ENCODE measurements at regions not wholly inside any gene's neighbourhood (a gene's known extent, or its start where the extent isn't known, plus 50 kb on each side); places are given as distances from the start of the nearest gene placed in this dataset.

DNA sequence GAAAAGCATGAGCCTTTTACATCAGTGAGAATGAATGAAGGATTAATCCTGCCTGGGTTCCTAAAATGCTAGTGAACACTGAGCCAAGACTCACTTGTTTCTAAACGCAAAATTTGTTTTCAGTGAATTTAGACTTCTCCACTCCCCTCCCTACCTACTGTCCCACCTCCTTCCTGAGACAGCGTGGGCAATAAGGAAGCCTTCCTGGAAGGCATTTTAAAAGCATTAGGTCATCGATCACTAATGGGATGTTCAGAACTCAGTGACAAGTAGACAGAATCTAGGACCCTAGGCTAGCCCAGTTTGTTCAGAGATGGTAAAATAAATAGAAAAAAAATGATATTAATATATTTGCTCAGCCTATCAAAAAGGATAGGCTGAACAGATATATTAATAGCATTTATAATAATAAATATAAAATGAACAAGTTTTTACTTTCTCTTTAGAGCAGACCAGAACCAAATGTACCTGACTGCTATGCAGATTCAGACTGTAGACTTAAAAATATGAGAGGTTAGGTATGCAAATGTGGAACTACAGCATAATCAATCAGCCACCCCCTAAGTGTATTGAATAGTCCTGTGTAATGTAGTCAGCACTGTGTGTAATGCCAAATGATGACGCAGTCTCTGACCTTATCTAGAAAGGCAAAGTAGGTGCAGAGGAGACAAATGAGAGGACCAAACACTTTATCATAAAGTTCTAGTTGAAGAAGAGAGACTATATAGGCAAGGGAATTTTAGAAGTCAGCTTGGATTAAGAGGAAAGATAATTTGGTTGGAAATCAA, 331.1 kb downstream of the GPAT3 start:
- ChIA-PET CTCF (ENCODE audit: low intra/inter-chr PET ratio) (interaction anchor here (0.6 kb wide), 1 partner anchor 472 kb away, joined by 3 read pairs; no protein-coding TSS in a partner anchor), POLR2A (interaction anchor here (1.2 kb wide), 1 partner anchor 9 kb away, joined by 3 read pairs; no protein-coding TSS in a partner anchor)
- Histone ChIP-seq H3K4me1 (replicated peaks in 1 of 2; ENCODE audit: control insufficient read depth in 2 of 2, insufficient read depth in 2 of 2, low read length in 2 of 2) (no peaks in the 10 kb centered on the region), H3K4me3 (no peak overlapping the region), H3K36me3 (ENCODE audit: control insufficient read depth, insufficient read depth, low read length) (no peaks in the 10 kb centered on the region), H3K27ac (ENCODE audit: extremely low read depth, low read depth, low read length) (no peak overlapping the region), H3K9me3 (replicated peaks; ENCODE audit: control insufficient read depth, insufficient read depth, low read depth, low read length) (no peaks in the 10 kb centered on the region), H3K9me1 (ENCODE audit: control insufficient read depth, insufficient read depth, low read length) (no peaks in the 10 kb centered on the region), H3K79me2 (ENCODE audit: control insufficient read depth, insufficient read depth, low read length) (no peaks in the 10 kb centered on the region), H4K20me1 (replicated peaks; ENCODE audit: control insufficient read depth, insufficient read depth, low read length) (no peaks in the 10 kb centered on the region), H2AFZ (ENCODE audit: low read depth, low read length) (no peak overlapping the region), H3K4me2 (ENCODE audit: insufficient read depth, low read length) (no peak overlapping the region), H3K27me3 (ENCODE audit: control insufficient read depth in 2 of 2, insufficient read depth in 2 of 2, low read length in 2 of 2) (no peaks in the 10 kb centered on the region; a peak in 1 of 5 replicates), H3K9ac (ENCODE audit: insufficient read depth in 1 of 2, low read depth in 2 of 2, low read length in 2 of 2) (no peak overlapping the region)
- FAIRE-seq, result no peak
- no peak for ATAC-seq
- DNase-seq (ENCODE audit: extremely low read depth in 1 of 4, low spot score in 3 of 4), result no peak
- in situ Hi-C loops (cut with MboI) (no loop called here), intact Hi-C loops (cut with micrococcal nuclease) (no loop called here)
- 3% methylated on average over 4 of the region's 4 CpGs for WGBS (ENCODE audit: insufficient coverage, low coverage, missing lambda C conversion rate)
- no TSS peak for BruUV-seq (replicated peaks)
- no peak for TF ChIP-seq NCOA2 (IDR thresholded peaks at IDR 0.05; ENCODE audit: partially characterized antibody in 2 of 2)
- no peak for TF ChIP-seq HCFC1 (IDR thresholded peaks at IDR 0.05; ENCODE audit: low read depth, low read length)
- TF ChIP-seq, protein P1, sequence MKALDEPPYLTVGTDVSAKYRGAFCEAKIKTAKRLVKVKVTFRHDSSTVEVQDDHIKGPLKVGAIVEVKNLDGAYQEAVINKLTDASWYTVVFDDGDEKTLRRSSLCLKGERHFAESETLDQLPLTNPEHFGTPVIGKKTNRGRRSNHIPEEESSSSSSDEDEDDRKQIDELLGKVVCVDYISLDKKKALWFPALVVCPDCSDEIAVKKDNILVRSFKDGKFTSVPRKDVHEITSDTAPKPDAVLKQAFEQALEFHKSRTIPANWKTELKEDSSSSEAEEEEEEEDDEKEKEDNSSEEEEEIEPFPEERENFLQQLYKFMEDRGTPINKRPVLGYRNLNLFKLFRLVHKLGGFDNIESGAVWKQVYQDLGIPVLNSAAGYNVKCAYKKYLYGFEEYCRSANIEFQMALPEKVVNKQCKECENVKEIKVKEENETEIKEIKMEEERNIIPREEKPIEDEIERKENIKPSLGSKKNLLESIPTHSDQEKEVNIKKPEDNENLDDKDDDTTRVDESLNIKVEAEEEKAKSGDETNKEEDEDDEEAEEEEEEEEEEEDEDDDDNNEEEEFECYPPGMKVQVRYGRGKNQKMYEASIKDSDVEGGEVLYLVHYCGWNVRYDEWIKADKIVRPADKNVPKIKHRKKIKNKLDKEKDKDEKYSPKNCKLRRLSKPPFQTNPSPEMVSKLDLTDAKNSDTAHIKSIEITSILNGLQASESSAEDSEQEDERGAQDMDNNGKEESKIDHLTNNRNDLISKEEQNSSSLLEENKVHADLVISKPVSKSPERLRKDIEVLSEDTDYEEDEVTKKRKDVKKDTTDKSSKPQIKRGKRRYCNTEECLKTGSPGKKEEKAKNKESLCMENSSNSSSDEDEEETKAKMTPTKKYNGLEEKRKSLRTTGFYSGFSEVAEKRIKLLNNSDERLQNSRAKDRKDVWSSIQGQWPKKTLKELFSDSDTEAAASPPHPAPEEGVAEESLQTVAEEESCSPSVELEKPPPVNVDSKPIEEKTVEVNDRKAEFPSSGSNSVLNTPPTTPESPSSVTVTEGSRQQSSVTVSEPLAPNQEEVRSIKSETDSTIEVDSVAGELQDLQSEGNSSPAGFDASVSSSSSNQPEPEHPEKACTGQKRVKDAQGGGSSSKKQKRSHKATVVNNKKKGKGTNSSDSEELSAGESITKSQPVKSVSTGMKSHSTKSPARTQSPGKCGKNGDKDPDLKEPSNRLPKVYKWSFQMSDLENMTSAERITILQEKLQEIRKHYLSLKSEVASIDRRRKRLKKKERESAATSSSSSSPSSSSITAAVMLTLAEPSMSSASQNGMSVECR (CRISPR knock-in tag; IDR thresholded peaks at IDR 0.05), result no peak
- no peak for TF ChIP-seq ZBTB8A (IDR thresholded peaks at IDR 0.05; ENCODE audit: partially characterized antibody)
- no peak for TF ChIP-seq DNMT1 (IDR thresholded peaks at IDR 0.05)
- TF ChIP-seq ATF1 (CRISPR knock-in tag; IDR thresholded peaks at IDR 0.05), result no peak
- no peak for TF ChIP-seq ATF1 (tag; IDR thresholded peaks at IDR 0.05)
- TF ChIP-seq CCNT2 (IDR thresholded peaks at IDR 0.05; ENCODE audit: borderline replicate concordance, extremely low read depth, insufficient read length, low read depth, low read length), result no peak
- no peak for TF ChIP-seq ZKSCAN3 (CRISPR knock-in tag; IDR thresholded peaks at IDR 0.05)
- no peak for TF ChIP-seq MECOM (CRISPR knock-in tag; IDR thresholded peaks at IDR 0.05)
- TF ChIP-seq LARP7 (IDR thresholded peaks at IDR 0.05), result no peak

Data from K562 (cell line).